Panc1 (cell line): ENCODE measurements at regions not wholly inside any gene's neighbourhood (a gene's known extent, or its start where the extent isn't known, plus 50 kb on each side); places are given as distances from the start of the nearest gene placed in this dataset.

Experiments
- ATAC-seq: fragments of 200-7000 bp; cut with Tn5 transposase; 2 replicates; pipeline ENCODE4 v1.9.1; 2020; ENCODE audit warnings: mild to moderate bottlenecking, moderate library complexity
- BruUV-seq: library from RNA; stranded (reverse); fragments of 400-500 nt; replicated peaks from 2 replicates; lab custom pipeline; 2021; lab: Mats Ljungman, UMichigan
- CTCF ChIA-PET: fragments of 300-600 bp; sonication (Branson Sonifier 250); formaldehyde crosslinking; loops from one replicate; lab custom pipeline; 2022; ENCODE audit warnings: antibody characterized with exemption; lab: Charles Lee
- POLR2A ChIA-PET: fragments of 300-600 bp; sonication (Branson Sonifier 250); formaldehyde crosslinking; loops from one replicate; lab custom pipeline; 2022; ENCODE audit warnings: antibody characterized with exemption; lab: Charles Lee
- DNase-seq: peaks from one replicate; pipeline ENCODE4 v3.0.0-alpha.2; 2010; ENCODE audit warnings: low read depth, low spot score
- H3K27ac ChIP-seq: 2 replicates; pipeline ENCODE4 v1.5.1; 2011; ENCODE audit warnings: mild to moderate bottlenecking, low read length, inconsistent platforms
- H3K27me3 ChIP-seq: fragments of 200-500 bp; sonication (Bioruptor generic); 2 replicates; pipeline ENCODE4 v1.6.0; 2014; ENCODE audit warnings: low read length, inconsistent platforms; ENCODE audit not compliant: control insufficient read depth, insufficient read depth
- H3K36me3 ChIP-seq: fragments of 200-500 bp; sonication (Bioruptor generic); 2 replicates; pipeline ENCODE4 v1.5.1; 2014; ENCODE audit warnings: inconsistent platforms, mild to moderate bottlenecking, low read length, moderate library complexity; ENCODE audit not compliant: control insufficient read depth, insufficient read depth
- H3K4me1 ChIP-seq: 2 replicates; pipeline ENCODE4 v1.5.1; 2011; ENCODE audit warnings: inconsistent platforms, mild to moderate bottlenecking, low read length, moderate library complexity; ENCODE audit not compliant: control insufficient read depth, insufficient read depth
- H3K4me3 ChIP-seq, 2 experiments: 2 replicates each; pipeline ENCODE4 v1.5.1; 2011 to 2012; ENCODE audit warnings: low read depth in 2 of 2, low read length in 2 of 2, mild to moderate bottlenecking in 2 of 2, inconsistent platforms in 1 of 2, moderate library complexity in 1 of 2
- H3K9me3 ChIP-seq: fragments of 200-500 bp; sonication (Bioruptor generic); 2 replicates; pipeline ENCODE4 v1.5.1; 2014; ENCODE audit warnings: low read depth, mild to moderate bottlenecking, inconsistent platforms, low read length, moderate library complexity; ENCODE audit not compliant: control insufficient read depth, insufficient read depth
- POLR2AphosphoS5 ChIP-seq: IDR thresholded peaks from 2 replicates; pipeline ENCODE4 v1.6.1; 2012; ENCODE audit warnings: mild to moderate bottlenecking, low read depth, low read length, moderate library complexity
- SIN3A ChIP-seq: IDR thresholded peaks from 2 replicates; pipeline ENCODE4 v1.6.1; 2012; ENCODE audit warnings: low read depth, mild to moderate bottlenecking, low read length, moderate library complexity, borderline replicate concordance; ENCODE audit not compliant: insufficient read depth
- TCF7L2 ChIP-seq: IDR thresholded peaks from 2 replicates; pipeline ENCODE4 v1.6.1; 2011; ENCODE audit warnings: mild to moderate bottlenecking, low read depth, low read length, inconsistent platforms
- in situ Hi-C: cut with HindIII; loops from 2 replicates; pipeline ENCODE4 v1.10.0; 2016; ENCODE audit warnings: low sequenced_read_pairs, low pct_unique_long_range_greater_than_20kb
- intact Hi-C: fragments of 100-400 bp; cut with micrococcal nuclease; formaldehyde crosslinking; loops from one replicate; pipeline ENCODE4 v1.10.0; 2022; ENCODE audit not compliant: unreplicated experiment
- TF ChIP-seq, protein P1 (sequence below), 2 experiments: IDR thresholded peaks; 2 replicates each; pipeline ENCODE4 v1.6.1; 2011 to 2012; ENCODE audit warnings: low read depth in 2 of 2, control low read depth in 1 of 2, low read length in 1 of 2, mild to moderate bottlenecking in 1 of 2, moderate library complexity in 1 of 2; ENCODE audit not compliant: insufficient read depth in 1 of 2
- TF ChIP-seq, protein P2 (sequence below): fragments of 450-650 bp; IDR thresholded peaks from 2 replicates; pipeline ENCODE4 v1.5.1; 2017; ENCODE audit warnings: mild to moderate bottlenecking

DNA sequence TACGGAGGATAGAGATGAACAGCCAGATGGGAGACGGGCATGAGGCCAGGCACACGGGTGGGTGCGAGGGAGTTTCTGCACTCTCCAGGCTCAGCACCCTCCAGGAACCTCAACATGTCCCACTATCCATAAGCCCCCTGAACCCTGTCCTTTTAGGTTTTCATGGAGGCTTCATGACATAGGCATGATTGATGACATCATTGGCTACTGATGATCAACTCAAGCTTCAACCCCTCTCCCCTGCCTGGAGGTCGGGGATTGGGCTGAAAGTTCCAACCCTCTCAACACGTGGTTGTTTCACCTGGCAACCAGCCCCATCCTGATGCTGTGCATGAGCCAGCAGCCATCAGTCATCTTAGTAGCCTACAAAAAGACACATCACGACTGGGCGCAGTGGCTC is 360.7 kb upstream of the AUTS2 start:
- ChIA-PET CTCF (no interaction called here), POLR2A (no interaction called here)
- intact Hi-C loops (no loop called here), in situ Hi-C loops (no loop called here)
- no peak overlapping the region for H3K4me3 ChIP-seq
- H3K4me1 ChIP-seq, result no peaks in the 10 kb centered on the region
- DNase-seq (no peak), ATAC-seq (no peak)
- H3K36me3 ChIP-seq, result no peaks in the 10 kb centered on the region
- no TSS peak for BruUV-seq
- no peaks in the 10 kb centered on the region for H3K27me3 ChIP-seq
- H3K9me3 ChIP-seq, result no peaks in the 10 kb centered on the region
- TF ChIP-seq, protein P1, sequence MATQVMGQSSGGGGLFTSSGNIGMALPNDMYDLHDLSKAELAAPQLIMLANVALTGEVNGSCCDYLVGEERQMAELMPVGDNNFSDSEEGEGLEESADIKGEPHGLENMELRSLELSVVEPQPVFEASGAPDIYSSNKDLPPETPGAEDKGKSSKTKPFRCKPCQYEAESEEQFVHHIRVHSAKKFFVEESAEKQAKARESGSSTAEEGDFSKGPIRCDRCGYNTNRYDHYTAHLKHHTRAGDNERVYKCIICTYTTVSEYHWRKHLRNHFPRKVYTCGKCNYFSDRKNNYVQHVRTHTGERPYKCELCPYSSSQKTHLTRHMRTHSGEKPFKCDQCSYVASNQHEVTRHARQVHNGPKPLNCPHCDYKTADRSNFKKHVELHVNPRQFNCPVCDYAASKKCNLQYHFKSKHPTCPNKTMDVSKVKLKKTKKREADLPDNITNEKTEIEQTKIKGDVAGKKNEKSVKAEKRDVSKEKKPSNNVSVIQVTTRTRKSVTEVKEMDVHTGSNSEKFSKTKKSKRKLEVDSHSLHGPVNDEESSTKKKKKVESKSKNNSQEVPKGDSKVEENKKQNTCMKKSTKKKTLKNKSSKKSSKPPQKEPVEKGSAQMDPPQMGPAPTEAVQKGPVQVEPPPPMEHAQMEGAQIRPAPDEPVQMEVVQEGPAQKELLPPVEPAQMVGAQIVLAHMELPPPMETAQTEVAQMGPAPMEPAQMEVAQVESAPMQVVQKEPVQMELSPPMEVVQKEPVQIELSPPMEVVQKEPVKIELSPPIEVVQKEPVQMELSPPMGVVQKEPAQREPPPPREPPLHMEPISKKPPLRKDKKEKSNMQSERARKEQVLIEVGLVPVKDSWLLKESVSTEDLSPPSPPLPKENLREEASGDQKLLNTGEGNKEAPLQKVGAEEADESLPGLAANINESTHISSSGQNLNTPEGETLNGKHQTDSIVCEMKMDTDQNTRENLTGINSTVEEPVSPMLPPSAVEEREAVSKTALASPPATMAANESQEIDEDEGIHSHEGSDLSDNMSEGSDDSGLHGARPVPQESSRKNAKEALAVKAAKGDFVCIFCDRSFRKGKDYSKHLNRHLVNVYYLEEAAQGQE (IDR thresholded peaks at IDR 0.05; ENCODE audit: insufficient read depth in 1 of 2, low read depth in 2 of 2, low read length in 1 of 2), result no peak
- H3K27ac ChIP-seq, result no peak overlapping the region

DNA sequence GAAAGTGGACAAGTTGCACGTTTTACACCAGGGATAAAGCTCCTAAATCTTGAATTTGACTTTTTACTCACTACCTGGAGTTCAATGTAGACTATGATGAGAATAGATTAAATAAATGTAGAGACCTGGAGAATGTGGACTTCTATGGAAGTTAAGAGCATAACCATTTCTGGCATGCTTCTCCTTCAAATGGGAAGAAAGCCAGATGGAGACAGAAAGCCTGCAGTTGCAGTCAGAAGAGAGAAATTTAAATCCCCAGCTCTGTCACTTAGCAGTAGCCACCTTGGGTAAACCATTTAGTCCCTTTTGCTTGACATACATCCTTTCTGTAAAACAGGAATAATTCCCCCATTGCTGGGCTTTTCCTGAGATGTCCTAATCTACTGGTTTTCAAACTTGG is 355.3 kb upstream of the AUTS2 start:
- intact Hi-C loops (no loop called here), in situ Hi-C loops (no loop called here)
- no peaks in the 10 kb centered on the region for H3K4me1 ChIP-seq
- ATAC-seq (no peak), DNase-seq (no peak)
- ChIA-PET CTCF (no interaction called here), POLR2A (no interaction called here)
- H3K9me3 ChIP-seq, result no peaks in the 10 kb centered on the region
- no TSS peak for BruUV-seq
- no peaks in the 10 kb centered on the region for H3K27me3 ChIP-seq
- no peaks in the 10 kb centered on the region for H3K36me3 ChIP-seq
- TF ChIP-seq TCF7L2 (no peak), POLR2AphosphoS5 (no peak), SIN3A (no peak)
- TF ChIP-seq, protein P1 (IDR thresholded peaks at IDR 0.05; ENCODE audit: insufficient read depth in 1 of 2, low read depth in 2 of 2, low read length in 1 of 2), result no peak
- TF ChIP-seq, protein P2, sequence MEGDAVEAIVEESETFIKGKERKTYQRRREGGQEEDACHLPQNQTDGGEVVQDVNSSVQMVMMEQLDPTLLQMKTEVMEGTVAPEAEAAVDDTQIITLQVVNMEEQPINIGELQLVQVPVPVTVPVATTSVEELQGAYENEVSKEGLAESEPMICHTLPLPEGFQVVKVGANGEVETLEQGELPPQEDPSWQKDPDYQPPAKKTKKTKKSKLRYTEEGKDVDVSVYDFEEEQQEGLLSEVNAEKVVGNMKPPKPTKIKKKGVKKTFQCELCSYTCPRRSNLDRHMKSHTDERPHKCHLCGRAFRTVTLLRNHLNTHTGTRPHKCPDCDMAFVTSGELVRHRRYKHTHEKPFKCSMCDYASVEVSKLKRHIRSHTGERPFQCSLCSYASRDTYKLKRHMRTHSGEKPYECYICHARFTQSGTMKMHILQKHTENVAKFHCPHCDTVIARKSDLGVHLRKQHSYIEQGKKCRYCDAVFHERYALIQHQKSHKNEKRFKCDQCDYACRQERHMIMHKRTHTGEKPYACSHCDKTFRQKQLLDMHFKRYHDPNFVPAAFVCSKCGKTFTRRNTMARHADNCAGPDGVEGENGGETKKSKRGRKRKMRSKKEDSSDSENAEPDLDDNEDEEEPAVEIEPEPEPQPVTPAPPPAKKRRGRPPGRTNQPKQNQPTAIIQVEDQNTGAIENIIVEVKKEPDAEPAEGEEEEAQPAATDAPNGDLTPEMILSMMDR, result no peak
- no peak overlapping the region for H3K4me3 ChIP-seq
- H3K27ac ChIP-seq, result no peak overlapping the region
